Inflammatory macrophage (primary cell): ENCODE measurements at regions not wholly inside any gene's neighbourhood (a gene's known extent, or its start where the extent isn't known, plus 50 kb on each side); places are given as distances from the start of the nearest gene placed in this dataset.

Experiments used
- DNase-seq, 2 donors: peaks; one replicate each; pipeline ENCODE4 v3.0.0-alpha.2; 2020 to 2022

GRCh38 chr13:82674546-82674945, 1207.7 kb downstream of the SLITRK1 start:
- DNase-seq: no peak

- DNase-seq: no peak
Measured at GRCh38 chr13:82672248-82672647, 1210.0 kb downstream of the SLITRK1 start.

GRCh38 chr13:82664183-82664582, 1218.1 kb downstream of the SLITRK1 start:
- DNase-seq: no peak

GRCh38 chr13:82661126-82661525, 1221.1 kb downstream of the SLITRK1 start:
- DNase-seq: no peak

GRCh38 chr13:82658811-82659210, 1223.5 kb downstream of the SLITRK1 start:
- DNase-seq: no peak

- DNase-seq: no peak
Measured at GRCh38 chr13:82657471-82657870, 1224.8 kb downstream of the SLITRK1 start.

- DNase-seq: no peak
Measured at GRCh38 chr13:82654861-82655855, 1227.1 kb downstream of the SLITRK1 start.

- no peak for DNase-seq
Measured at GRCh38 chr13:82654143-82654542, 1228.1 kb downstream of the SLITRK1 start.

GRCh38 chr13:82647540-82647939, 1234.7 kb downstream of the SLITRK1 start:
- no peak for DNase-seq

GRCh38 chr13:82636119-82636518, 1246.2 kb downstream of the SLITRK1 start:
- no peak for DNase-seq

GRCh38 chr13:82634946-82635345, 1247.3 kb downstream of the SLITRK1 start:
- DNase-seq: no peak

GRCh38 chr13:82627183-82627582, 1255.1 kb downstream of the SLITRK1 start:
- no peak for DNase-seq

- DNase-seq: no peak
Measured at GRCh38 chr13:82625717-82626116, 1256.6 kb downstream of the SLITRK1 start.

GRCh38 chr13:82615043-82615442, 1267.2 kb downstream of the SLITRK1 start:
- DNase-seq: no peak

- no peak for DNase-seq
Measured at GRCh38 chr13:82614086-82614485, 1268.2 kb downstream of the SLITRK1 start.

- no peak for DNase-seq
Measured at GRCh38 chr13:82606008-82606407, 1276.3 kb downstream of the SLITRK1 start.

- DNase-seq: no peak
Measured at GRCh38 chr13:82597747-82598146, 1284.5 kb downstream of the SLITRK1 start.

GRCh38 chr13:82593239-82593638, 1289.0 kb downstream of the SLITRK1 start:
- no peak for DNase-seq

- DNase-seq: no peak
Measured at GRCh38 chr13:82571653-82572052, 1310.6 kb downstream of the SLITRK1 start.

GRCh38 chr13:82569581-82569980, 1312.7 kb downstream of the SLITRK1 start:
- no peak for DNase-seq

GRCh38 chr13:82566864-82567263, 1315.4 kb downstream of the SLITRK1 start:
- no peak for DNase-seq

GRCh38 chr13:82565201-82565600, 1317.1 kb downstream of the SLITRK1 start:
- no peak for DNase-seq

GRCh38 chr13:82560889-82561288, 1321.4 kb downstream of the SLITRK1 start:
- DNase-seq: no peak

GRCh38 chr13:82522872-82523271, 1359.4 kb downstream of the SLITRK1 start:
- DNase-seq: no peak
